Nephron progenitor cell (in vitro differentiated cells): ENCODE measurements at regions not wholly inside any gene's neighbourhood (a gene's known extent, or its start where the extent isn't known, plus 50 kb on each side); places are given as distances from the start of the nearest gene placed in this dataset.

ENCODE experiments used
- DNase-seq: peaks from one replicate; pipeline ENCODE4 v3.0.0; 2021
- H3K27ac Mint-ChIP-seq: 2 replicates; pipeline ENCODE4 v1.8.0; 2021; ENCODE audit warnings: mild to moderate bottlenecking, moderate library complexity, mixed read lengths
- H3K27me3 Mint-ChIP-seq: 2 replicates; pipeline ENCODE4 v1.8.0; 2021; ENCODE audit warnings: mild to moderate bottlenecking, low read depth, mixed read lengths; ENCODE audit not compliant: poor library complexity
- H3K36me3 Mint-ChIP-seq: 2 replicates; pipeline ENCODE4 v1.8.0; 2021; ENCODE audit warnings: low read depth, mixed read lengths
- H3K4me1 Mint-ChIP-seq: 2 replicates; pipeline ENCODE4 v1.8.0; 2021; ENCODE audit warnings: mixed read lengths
- H3K4me3 Mint-ChIP-seq: 2 replicates; pipeline ENCODE4 v1.8.0; 2021; ENCODE audit warnings: mild to moderate bottlenecking, moderate library complexity, mixed read lengths
- H3K9me3 Mint-ChIP-seq: 2 replicates; pipeline ENCODE4 v1.8.0; 2021; ENCODE audit warnings: mild to moderate bottlenecking, moderate library complexity, mixed read lengths
- CTCF ChIP-seq: fragments of 200-600 bp; sonication (generic); IDR thresholded peaks from 2 replicates; pipeline ENCODE4 v1.5.0; 2021; ENCODE audit warnings: antibody characterized with exemption

GRCh38 chr1:101455166-101455565 is 218.3 kb downstream of the S1PR1 start:
- no peaks in the 10 kb centered on the region for H3K9me3 Mint-ChIP-seq
- no peak overlapping the region for H3K4me3 Mint-ChIP-seq
- no peak overlapping the region for H3K27ac Mint-ChIP-seq
- no peak for DNase-seq
- TF ChIP-seq CTCF = no peak
- H3K27me3 Mint-ChIP-seq = no peaks in the 10 kb centered on the region
- no peaks in the 10 kb centered on the region for H3K36me3 Mint-ChIP-seq
- no peaks in the 10 kb centered on the region for H3K4me1 Mint-ChIP-seq

- no peaks in the 10 kb centered on the region for H3K4me1 Mint-ChIP-seq
- H3K27ac Mint-ChIP-seq = no peak overlapping the region
- no peaks in the 10 kb centered on the region for H3K27me3 Mint-ChIP-seq
- no peak for TF ChIP-seq CTCF
- no peak for DNase-seq
- H3K9me3 Mint-ChIP-seq = peaks cover 11% of the 10 kb centered on the region
- H3K4me3 Mint-ChIP-seq = no peak overlapping the region
- peaks cover 4% of the 10 kb centered on the region for H3K36me3 Mint-ChIP-seq
Measured at GRCh38 chr1:101460739-101461138, 223.9 kb downstream of the S1PR1 start.

GRCh38 chr1:101463195-101463594 is 226.4 kb downstream of the S1PR1 start:
- Mint-ChIP-seq H3K27me3 (peaks cover 2% of the 10 kb centered on the region), H3K36me3 (peaks cover 4% of the 10 kb centered on the region), H3K9me3 (peaks cover 11% of the 10 kb centered on the region), H3K4me3 (no peak overlapping the region), H3K4me1 (no peaks in the 10 kb centered on the region), H3K27ac (no peak overlapping the region)
- no peak for DNase-seq
- no peak for TF ChIP-seq CTCF

GRCh38 chr1:101465941-101466340 is 229.1 kb downstream of the S1PR1 start:
- Mint-ChIP-seq H3K4me3 (no peak overlapping the region), H3K27ac (no peak overlapping the region), H3K27me3 (peaks cover 2% of the 10 kb centered on the region), H3K9me3 (peaks cover 11% of the 10 kb centered on the region), H3K36me3 (peaks cover 4% of the 10 kb centered on the region), H3K4me1 (no peaks in the 10 kb centered on the region)
- no peak for TF ChIP-seq CTCF
- DNase-seq = no peak

GRCh38 chr1:101474039-101474665 is 237.3 kb downstream of the S1PR1 start:
- no peak overlapping the region for H3K27ac Mint-ChIP-seq
- no peaks in the 10 kb centered on the region for H3K36me3 Mint-ChIP-seq
- TF ChIP-seq CTCF = peak; percentile 54
- H3K9me3 Mint-ChIP-seq = peaks cover 18% of the 10 kb centered on the region
- H3K4me3 Mint-ChIP-seq = no peak overlapping the region
- no peak for DNase-seq
- no peaks in the 10 kb centered on the region for H3K27me3 Mint-ChIP-seq
- H3K4me1 Mint-ChIP-seq = no peaks in the 10 kb centered on the region

- H3K36me3 Mint-ChIP-seq = no peaks in the 10 kb centered on the region
- no peak for DNase-seq
- H3K9me3 Mint-ChIP-seq = peaks cover 15% of the 10 kb centered on the region
- no peaks in the 10 kb centered on the region for H3K4me1 Mint-ChIP-seq
- no peak overlapping the region for H3K27ac Mint-ChIP-seq
- H3K27me3 Mint-ChIP-seq = peaks cover 3% of the 10 kb centered on the region
- H3K4me3 Mint-ChIP-seq = no peak overlapping the region
- TF ChIP-seq CTCF = no peak
Measured at GRCh38 chr1:101476541-101476940, 239.7 kb downstream of the S1PR1 start.
